GM23338 (cell line): ENCODE measurements at regions not wholly inside any gene's neighbourhood (a gene's known extent, or its start where the extent isn't known, plus 50 kb on each side); places are given as distances from the start of the nearest gene placed in this dataset.

ENCODE experiments used
- ATAC-seq: fragments of 200-7000 bp; cut with Tn5 transposase; 3 replicates; pipeline ENCODE4 v1.9.1; 2020
- DNase-seq: peaks from one replicate; pipeline ENCODE4 v3.0.0-alpha.2; 2015; ENCODE audit warnings: low spot score
- H2AFZ ChIP-seq: fragments of 200-600 bp; sonication (generic); 2 replicates; pipeline ENCODE4 v1.8.0; 2016; ENCODE audit warnings: antibody characterized with exemption, mild to moderate bottlenecking, moderate library complexity
- H3F3A ChIP-seq: fragments of 200-600 bp; sonication (generic); replicated peaks from 2 replicates; pipeline ENCODE4 v1.8.0; 2017; ENCODE audit warnings: antibody characterized with exemption, mixed run types, low read depth
- H3K27ac ChIP-seq: fragments of 200-600 bp; sonication (generic); 2 replicates; pipeline ENCODE4 v1.6.1; 2016; ENCODE audit warnings: low read depth
- H3K27me3 ChIP-seq: fragments of 200-600 bp; sonication (generic); 2 replicates; pipeline ENCODE4 v1.8.0; 2016; ENCODE audit warnings: mild to moderate bottlenecking, mixed run types, moderate library complexity; ENCODE audit not compliant: insufficient read depth
- H3K36me3 ChIP-seq: fragments of 200-600 bp; sonication (generic); 2 replicates; pipeline ENCODE4 v1.8.0; 2016; ENCODE audit warnings: mild to moderate bottlenecking; ENCODE audit not compliant: insufficient read depth
- H3K4me1 ChIP-seq: fragments of 200-600 bp; sonication (generic); 2 replicates; pipeline ENCODE4 v1.8.0; 2016; ENCODE audit warnings: mild to moderate bottlenecking, moderate library complexity; ENCODE audit not compliant: insufficient read depth
- H3K4me2 ChIP-seq: fragments of 200-600 bp; sonication (generic); 2 replicates; pipeline ENCODE4 v1.7.1; 2017; ENCODE audit warnings: mixed run types
- H3K4me3 ChIP-seq: fragments of 200-600 bp; sonication (generic); 2 replicates; pipeline ENCODE4 v1.6.1; 2016; ENCODE audit warnings: mixed run types
- H3K79me2 ChIP-seq: fragments of 200-600 bp; sonication (generic); replicated peaks from 2 replicates; pipeline ENCODE4 v1.8.0; 2017; ENCODE audit warnings: mild to moderate bottlenecking; ENCODE audit not compliant: insufficient read depth
- H3K9me2 ChIP-seq: fragments of 200-600 bp; sonication (generic); 2 replicates; pipeline ENCODE4 v1.8.0; 2017; ENCODE audit not compliant: insufficient read depth
- H4K20me1 ChIP-seq: fragments of 200-600 bp; sonication (generic); replicated peaks from 2 replicates; pipeline ENCODE4 v1.8.0; 2017; ENCODE audit warnings: mild to moderate bottlenecking; ENCODE audit not compliant: insufficient read depth
- H3K27ac Mint-ChIP-seq: 2 replicates; pipeline ENCODE4 v1.8.0; 2020; ENCODE audit warnings: inconsistent platforms, mild to moderate bottlenecking, moderate library complexity, mixed read lengths
- H3K27me3 Mint-ChIP-seq: 3 replicates; pipeline ENCODE4 v1.8.0; 2022; ENCODE audit warnings: low read depth, mild to moderate bottlenecking, moderate library complexity, mixed read lengths, inconsistent platforms; ENCODE audit not compliant: insufficient read depth, poor library complexity
- H3K36me3 Mint-ChIP-seq: 3 replicates; pipeline ENCODE4 v1.8.0; 2021; ENCODE audit warnings: low read depth, mild to moderate bottlenecking, inconsistent platforms, moderate library complexity, mixed read lengths
- H3K4me1 Mint-ChIP-seq: 3 replicates; pipeline ENCODE4 v1.8.0; 2020; ENCODE audit warnings: mild to moderate bottlenecking, inconsistent platforms, mixed read lengths
- H3K4me3 Mint-ChIP-seq: 3 replicates; pipeline ENCODE4 v1.8.0; 2021; ENCODE audit warnings: moderate library complexity, mild to moderate bottlenecking, inconsistent platforms, mixed read lengths
- H3K9me3 Mint-ChIP-seq: 3 replicates; pipeline ENCODE4 v1.8.0; 2020; ENCODE audit warnings: moderate library complexity, mild to moderate bottlenecking, inconsistent platforms, mixed read lengths
- CREB1 ChIP-seq: fragments of 250-450 bp; sonication (Bioruptor Pico); IDR thresholded peaks from 2 replicates; pipeline ENCODE4 v1.5.0; 2020; ENCODE audit warnings: low read depth, mild to moderate bottlenecking, moderate library complexity
- EZH2 ChIP-seq: fragments of 200-600 bp; sonication (generic); IDR thresholded peaks from one replicate; pipeline ENCODE4 v1.8.0; 2017; ENCODE audit warnings: antibody characterized with exemption, mild to moderate bottlenecking, low read depth; ENCODE audit not compliant: unreplicated experiment
- JUNB ChIP-seq: IDR thresholded peaks from one replicate; pipeline ENCODE4 v1.6.1; 2016; ENCODE audit warnings: antibody characterized with exemption; ENCODE audit not compliant: unreplicated experiment
- ZNF114 ChIP-seq: fragments of 250-450 bp; sonication (Bioruptor Pico); IDR thresholded peaks from 2 replicates; pipeline ENCODE4 v1.5.0; 2020; ENCODE audit warnings: mild to moderate bottlenecking, moderate library complexity
- TF ChIP-seq, protein P1 (sequence below): fragments of 250-450 bp; sonication (Bioruptor Pico); IDR thresholded peaks from 2 replicates; pipeline ENCODE4 v1.5.0; 2020; ENCODE audit warnings: mild to moderate bottlenecking, moderate library complexity
- TF ChIP-seq, protein P2 (sequence below): IDR thresholded peaks from one replicate; pipeline ENCODE4 v1.6.1; 2018; ENCODE audit warnings: antibody characterized with exemption; ENCODE audit not compliant: unreplicated experiment

DNA sequence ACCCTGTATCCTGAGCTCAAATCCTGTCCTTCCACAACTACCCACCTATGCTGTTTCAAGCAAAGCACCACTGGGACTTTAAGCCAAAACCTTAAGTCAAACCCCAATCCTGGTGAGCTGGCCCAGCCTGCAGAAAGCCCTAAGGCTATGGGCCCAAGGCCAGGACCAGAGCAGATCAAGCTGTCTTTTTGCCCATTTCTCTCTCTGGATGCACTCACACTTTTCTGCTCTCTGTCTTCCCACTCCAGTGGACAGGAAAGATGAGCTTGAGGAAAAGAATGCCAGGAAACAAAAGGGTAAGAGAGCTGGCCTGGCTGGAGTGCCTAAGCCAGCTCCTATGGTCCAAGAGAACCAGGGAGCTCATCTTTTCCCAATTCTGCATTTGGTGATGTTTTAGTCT is 284.3 kb upstream of the ISX start (continued):
- TF ChIP-seq, protein P1, sequence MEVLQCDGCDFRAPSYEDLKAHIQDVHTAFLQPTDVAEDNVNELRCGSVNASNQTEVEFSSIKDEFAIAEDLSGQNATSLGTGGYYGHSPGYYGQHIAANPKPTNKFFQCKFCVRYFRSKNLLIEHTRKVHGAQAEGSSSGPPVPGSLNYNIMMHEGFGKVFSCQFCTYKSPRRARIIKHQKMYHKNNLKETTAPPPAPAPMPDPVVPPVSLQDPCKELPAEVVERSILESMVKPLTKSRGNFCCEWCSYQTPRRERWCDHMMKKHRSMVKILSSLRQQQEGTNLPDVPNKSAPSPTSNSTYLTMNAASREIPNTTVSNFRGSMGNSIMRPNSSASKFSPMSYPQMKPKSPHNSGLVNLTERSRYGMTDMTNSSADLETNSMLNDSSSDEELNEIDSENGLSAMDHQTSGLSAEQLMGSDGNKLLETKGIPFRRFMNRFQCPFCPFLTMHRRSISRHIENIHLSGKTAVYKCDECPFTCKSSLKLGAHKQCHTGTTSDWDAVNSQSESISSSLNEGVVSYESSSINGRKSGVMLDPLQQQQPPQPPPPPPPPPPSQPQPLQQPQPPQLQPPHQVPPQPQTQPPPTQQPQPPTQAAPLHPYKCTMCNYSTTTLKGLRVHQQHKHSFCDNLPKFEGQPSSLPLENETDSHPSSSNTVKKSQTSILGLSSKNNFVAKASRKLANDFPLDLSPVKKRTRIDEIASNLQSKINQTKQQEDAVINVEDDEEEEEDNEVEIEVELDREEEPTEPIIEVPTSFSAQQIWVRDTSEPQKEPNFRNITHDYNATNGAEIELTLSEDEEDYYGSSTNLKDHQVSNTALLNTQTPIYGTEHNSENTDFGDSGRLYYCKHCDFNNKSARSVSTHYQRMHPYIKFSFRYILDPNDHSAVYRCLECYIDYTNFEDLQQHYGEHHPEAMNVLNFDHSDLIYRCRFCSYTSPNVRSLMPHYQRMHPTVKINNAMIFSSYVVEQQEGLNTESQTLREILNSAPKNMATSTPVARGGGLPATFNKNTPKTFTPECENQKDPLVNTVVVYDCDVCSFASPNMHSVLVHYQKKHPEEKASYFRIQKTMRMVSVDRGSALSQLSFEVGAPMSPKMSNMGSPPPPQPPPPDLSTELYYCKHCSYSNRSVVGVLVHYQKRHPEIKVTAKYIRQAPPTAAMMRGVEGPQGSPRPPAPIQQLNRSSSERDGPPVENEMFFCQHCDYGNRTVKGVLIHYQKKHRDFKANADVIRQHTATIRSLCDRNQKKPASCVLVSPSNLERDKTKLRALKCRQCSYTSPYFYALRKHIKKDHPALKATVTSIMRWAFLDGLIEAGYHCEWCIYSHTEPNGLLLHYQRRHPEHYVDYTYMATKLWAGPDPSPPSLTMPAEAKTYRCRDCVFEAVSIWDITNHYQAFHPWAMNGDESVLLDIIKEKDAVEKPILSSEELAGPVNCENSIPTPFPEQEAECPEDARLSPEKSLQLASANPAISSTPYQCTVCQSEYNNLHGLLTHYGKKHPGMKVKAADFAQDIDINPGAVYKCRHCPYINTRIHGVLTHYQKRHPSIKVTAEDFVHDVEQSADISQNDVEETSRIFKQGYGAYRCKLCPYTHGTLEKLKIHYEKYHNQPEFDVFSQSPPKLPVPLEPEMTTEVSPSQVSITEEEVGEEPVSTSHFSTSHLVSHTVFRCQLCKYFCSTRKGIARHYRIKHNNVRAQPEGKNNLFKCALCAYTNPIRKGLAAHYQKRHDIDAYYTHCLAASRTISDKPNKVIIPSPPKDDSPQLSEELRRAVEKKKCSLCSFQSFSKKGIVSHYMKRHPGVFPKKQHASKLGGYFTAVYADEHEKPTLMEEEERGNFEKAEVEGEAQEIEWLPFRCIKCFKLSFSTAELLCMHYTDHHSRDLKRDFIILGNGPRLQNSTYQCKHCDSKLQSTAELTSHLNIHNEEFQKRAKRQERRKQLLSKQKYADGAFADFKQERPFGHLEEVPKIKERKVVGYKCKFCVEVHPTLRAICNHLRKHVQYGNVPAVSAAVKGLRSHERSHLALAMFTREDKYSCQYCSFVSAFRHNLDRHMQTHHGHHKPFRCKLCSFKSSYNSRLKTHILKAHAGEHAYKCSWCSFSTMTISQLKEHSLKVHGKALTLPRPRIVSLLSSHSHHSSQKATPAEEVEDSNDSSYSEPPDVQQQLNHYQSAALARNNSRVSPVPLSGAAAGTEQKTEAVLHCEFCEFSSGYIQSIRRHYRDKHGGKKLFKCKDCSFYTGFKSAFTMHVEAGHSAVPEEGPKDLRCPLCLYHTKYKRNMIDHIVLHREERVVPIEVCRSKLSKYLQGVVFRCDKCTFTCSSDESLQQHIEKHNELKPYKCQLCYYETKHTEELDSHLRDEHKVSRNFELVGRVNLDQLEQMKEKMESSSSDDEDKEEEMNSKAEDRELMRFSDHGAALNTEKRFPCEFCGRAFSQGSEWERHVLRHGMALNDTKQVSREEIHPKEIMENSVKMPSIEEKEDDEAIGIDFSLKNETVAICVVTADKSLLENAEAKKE (CRISPR knock-in tag), result no peak

DNA sequence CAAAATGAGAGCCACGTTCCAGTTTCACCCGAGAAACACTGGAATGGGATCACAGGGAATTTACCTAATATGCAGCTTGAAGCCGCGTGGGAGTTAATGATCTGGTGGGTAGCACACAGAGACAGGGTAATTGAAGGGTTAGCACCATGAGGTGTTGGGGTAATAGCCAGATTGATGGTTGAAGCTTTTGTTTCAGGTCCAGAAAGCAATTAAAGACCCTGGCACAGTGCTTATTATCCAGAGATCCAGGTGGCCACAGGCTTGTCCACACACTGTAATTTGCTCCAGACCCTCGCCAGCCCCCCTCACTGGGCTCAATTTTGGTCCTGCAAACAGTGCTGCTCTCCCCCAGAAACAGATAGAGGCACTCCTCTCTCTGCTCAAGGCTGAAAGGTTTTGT is 282.5 kb upstream of the ISX start:
- Histone ChIP-seq H3K4me2 (peak overlapping the region; percentile 2; the same call in 1 of the 2 replicates), H3K4me1 (peaks cover 16% of the 10 kb centered on the region), H3K9me2 (0 out of 2 replicates have a peak, but pooled peaks cover 13% of the 10 kb centered on the region), H3K36me3 (peaks cover 13% of the 10 kb centered on the region; the same call in 1 of the 2 replicates), H3K4me3 (no peak overlapping the region), H3K27me3 (no peaks in the 10 kb centered on the region), H3F3A (no peaks in the 10 kb centered on the region), H3K27ac (no peak overlapping the region; the same call in 1 of the 2 replicates), H3K79me2 (no peaks in the 10 kb centered on the region), H4K20me1 (no peaks in the 10 kb centered on the region), H2AFZ (no peak overlapping the region; the same call in 1 of the 2 replicates)
- H3K36me3 Mint-ChIP-seq, result peaks cover 36% of the 10 kb centered on the region
- no peak for ATAC-seq
- peaks cover 17% of the 10 kb centered on the region; the same call in 2 of the 3 replicates for H3K4me1 Mint-ChIP-seq
- peaks cover 64% of the 10 kb centered on the region for H3K9me3 Mint-ChIP-seq
- no peak overlapping the region for H3K27ac Mint-ChIP-seq
- peaks cover 4% of the 10 kb centered on the region for H3K27me3 Mint-ChIP-seq
- no peak overlapping the region for H3K4me3 Mint-ChIP-seq
- DNase-seq, result no peak
- TF ChIP-seq, protein P2, sequence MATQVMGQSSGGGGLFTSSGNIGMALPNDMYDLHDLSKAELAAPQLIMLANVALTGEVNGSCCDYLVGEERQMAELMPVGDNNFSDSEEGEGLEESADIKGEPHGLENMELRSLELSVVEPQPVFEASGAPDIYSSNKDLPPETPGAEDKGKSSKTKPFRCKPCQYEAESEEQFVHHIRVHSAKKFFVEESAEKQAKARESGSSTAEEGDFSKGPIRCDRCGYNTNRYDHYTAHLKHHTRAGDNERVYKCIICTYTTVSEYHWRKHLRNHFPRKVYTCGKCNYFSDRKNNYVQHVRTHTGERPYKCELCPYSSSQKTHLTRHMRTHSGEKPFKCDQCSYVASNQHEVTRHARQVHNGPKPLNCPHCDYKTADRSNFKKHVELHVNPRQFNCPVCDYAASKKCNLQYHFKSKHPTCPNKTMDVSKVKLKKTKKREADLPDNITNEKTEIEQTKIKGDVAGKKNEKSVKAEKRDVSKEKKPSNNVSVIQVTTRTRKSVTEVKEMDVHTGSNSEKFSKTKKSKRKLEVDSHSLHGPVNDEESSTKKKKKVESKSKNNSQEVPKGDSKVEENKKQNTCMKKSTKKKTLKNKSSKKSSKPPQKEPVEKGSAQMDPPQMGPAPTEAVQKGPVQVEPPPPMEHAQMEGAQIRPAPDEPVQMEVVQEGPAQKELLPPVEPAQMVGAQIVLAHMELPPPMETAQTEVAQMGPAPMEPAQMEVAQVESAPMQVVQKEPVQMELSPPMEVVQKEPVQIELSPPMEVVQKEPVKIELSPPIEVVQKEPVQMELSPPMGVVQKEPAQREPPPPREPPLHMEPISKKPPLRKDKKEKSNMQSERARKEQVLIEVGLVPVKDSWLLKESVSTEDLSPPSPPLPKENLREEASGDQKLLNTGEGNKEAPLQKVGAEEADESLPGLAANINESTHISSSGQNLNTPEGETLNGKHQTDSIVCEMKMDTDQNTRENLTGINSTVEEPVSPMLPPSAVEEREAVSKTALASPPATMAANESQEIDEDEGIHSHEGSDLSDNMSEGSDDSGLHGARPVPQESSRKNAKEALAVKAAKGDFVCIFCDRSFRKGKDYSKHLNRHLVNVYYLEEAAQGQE, result no peak
- TF ChIP-seq ZNF114 (CRISPR knock-in tag) (no peak), EZH2 (no peak), JUNB (no peak), CREB1 (CRISPR knock-in tag) (no peak)
- TF ChIP-seq, protein P1 (CRISPR knock-in tag), result no peak
